Activated naive CD8-positive, alpha-beta T cell treated with anti-CD3 and anti-CD28 coated beads, Interleukin-2, amount 10 ng/mL, durations not matched to agents 7 days and 5 days (primary cell): ENCODE measurements at regions not wholly inside any gene's neighbourhood (a gene's known extent, or its start where the extent isn't known, plus 50 kb on each side); places are given as distances from the start of the nearest gene placed in this dataset.
"Not testable (repeated sequence)": the region's sequence is repeated elsewhere in the genome, so short reads cannot be mapped to it uniquely, and the experiment has no call there.

Source experiments
- ATAC-seq: fragments of 150-1000 bp; cut with Tn5 transposase; one replicate; pipeline ENCODE4 v1.10.0; 2021; ENCODE audit warnings: low read depth, moderate library complexity
- POLR2A ChIA-PET: fragments of 350-600 bp; sonication (Branson Sonifier 250); formaldehyde crosslinking; loops from one replicate; lab custom pipeline; 2021; ENCODE audit warnings: antibody characterized with exemption; lab: Charles Lee
- DNase-seq: peaks from one replicate; pipeline ENCODE4 v3.0.0; 2021
- H3K27ac Mint-ChIP-seq: one replicate; pipeline ENCODE4 v1.8.0; 2022; ENCODE audit warnings: mild to moderate bottlenecking, mixed read lengths
- H3K27me3 Mint-ChIP-seq: one replicate; pipeline ENCODE4 v1.8.0; 2022; ENCODE audit warnings: mild to moderate bottlenecking, moderate library complexity, mixed read lengths
- H3K36me3 Mint-ChIP-seq: one replicate; pipeline ENCODE4 v1.8.0; 2021; ENCODE audit warnings: mild to moderate bottlenecking, mixed read lengths
- H3K4me1 Mint-ChIP-seq: one replicate; pipeline ENCODE4 v1.8.0; 2021; ENCODE audit warnings: mixed read lengths
- H3K4me3 Mint-ChIP-seq: one replicate; pipeline ENCODE4 v1.8.0; 2022; ENCODE audit warnings: mild to moderate bottlenecking, moderate library complexity, mixed read lengths
- H3K9me3 Mint-ChIP-seq: one replicate; pipeline ENCODE4 v1.8.0; 2021; ENCODE audit warnings: mixed read lengths

DNA sequence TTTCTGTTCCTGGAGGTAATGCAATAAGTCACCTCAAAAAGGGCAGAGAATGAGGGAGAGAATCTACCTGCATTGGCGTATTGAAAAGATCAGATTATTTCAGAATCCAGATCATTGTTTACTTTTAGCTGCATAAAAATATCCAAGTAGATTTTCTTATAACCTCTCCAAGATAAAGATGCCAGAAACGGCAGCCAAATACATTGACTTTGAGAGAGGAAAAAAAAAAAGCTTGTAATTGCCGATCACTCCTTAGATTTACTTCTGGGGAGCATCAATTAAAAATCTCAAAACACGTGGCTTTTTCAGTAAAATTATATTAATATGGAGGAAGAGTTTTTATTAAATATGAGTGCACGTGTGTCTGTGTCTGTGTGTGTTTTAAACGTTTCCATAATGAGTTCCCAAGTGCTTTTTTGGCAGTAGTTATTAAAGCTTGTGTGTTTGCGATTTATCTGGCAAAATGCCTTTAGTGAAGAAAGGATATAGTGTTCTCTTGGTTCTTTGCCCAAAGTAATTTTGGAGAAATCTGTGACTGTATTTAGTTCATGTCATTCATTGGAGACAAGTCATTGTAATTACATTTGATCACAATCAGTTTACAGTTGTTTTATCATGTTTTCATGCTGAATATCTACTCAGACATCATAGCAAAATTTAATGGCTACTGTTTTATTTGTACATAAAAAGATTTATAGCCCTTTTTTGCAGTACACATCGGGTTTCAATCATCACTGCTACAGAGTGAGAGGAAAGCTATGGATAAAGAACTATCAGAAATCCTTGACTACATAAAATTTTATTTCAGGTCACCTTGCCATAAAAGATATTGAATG is 176.1 kb downstream of the TM9SF2 start:
- Mint-ChIP-seq H3K9me3 (no peaks in the 10 kb centered on the region), H3K27ac (no peak overlapping the region), H3K36me3 (no peaks in the 10 kb centered on the region), H3K27me3 (peaks cover 5% of the 10 kb centered on the region), H3K4me3 (no peak overlapping the region), H3K4me1 (peaks cover 2% of the 10 kb centered on the region)
- POLR2A ChIA-PET: no interaction called here
- ATAC-seq (no peak), DNase-seq (no peak)

DNA sequence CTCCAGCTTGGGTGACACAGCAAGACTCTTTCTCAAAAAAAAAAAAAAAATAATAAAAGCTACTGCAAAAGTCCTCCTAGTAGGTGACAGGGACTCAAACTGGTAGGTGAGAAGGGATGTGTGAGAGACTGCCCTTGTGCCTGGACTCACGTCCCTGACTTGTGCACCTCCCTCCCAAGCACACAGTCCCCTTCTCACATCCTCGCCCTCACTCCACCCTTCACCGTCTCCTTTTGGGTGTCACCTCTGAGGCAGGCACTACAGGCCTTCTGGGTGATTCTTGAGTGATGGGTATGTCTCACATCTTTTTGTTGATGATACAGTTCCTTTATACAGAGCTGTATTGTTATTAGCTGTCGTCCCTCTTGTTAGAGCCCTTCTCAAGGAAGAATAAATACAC is 170.5 kb downstream of the TM9SF2 start:
- Mint-ChIP-seq H3K9me3 (no peaks in the 10 kb centered on the region), H3K4me1 (peaks cover 2% of the 10 kb centered on the region), H3K36me3 (no peaks in the 10 kb centered on the region), H3K4me3 (no peak overlapping the region), H3K27ac (no peak overlapping the region), H3K27me3 (peaks cover 5% of the 10 kb centered on the region)
- no peak for ATAC-seq
- POLR2A ChIA-PET: interaction anchor here (0.6 to 0.7 kb wide), 2 partner anchors 38 to 43 kb away, joined by 3 read pairs; no protein-coding TSS in a partner anchor
- DNase-seq: no peak

DNA sequence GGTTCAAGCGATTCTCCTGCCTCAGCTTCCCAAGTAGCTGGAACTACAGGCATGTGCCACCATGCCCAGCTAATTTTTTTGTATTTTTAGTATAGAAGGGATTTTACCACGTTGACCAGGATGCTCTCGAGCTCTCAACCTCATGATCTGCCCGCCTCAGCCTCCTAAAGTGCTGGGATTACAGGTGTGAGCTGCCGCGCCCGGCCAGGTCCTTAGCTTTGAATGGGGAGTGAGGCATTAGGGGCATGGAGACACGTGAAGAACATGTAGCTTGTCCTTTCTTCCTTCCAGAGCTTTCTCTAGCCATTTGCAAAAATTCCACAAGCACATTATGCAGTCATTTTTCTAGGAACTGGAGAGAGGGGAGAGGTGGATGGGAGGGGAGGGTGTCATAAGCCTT is 167.8 kb downstream of the TM9SF2 start:
- not testable (repeated sequence) for H3K4me3 Mint-ChIP-seq, DNase-seq, ATAC-seq, H3K36me3 Mint-ChIP-seq, H3K27ac Mint-ChIP-seq, H3K9me3 Mint-ChIP-seq, H3K27me3 Mint-ChIP-seq, H3K4me1 Mint-ChIP-seq
- POLR2A ChIA-PET: interaction anchor here (0.7 kb wide), 1 partner anchor 310 kb away, joined by 4 read pairs; no protein-coding TSS in a partner anchor

DNA sequence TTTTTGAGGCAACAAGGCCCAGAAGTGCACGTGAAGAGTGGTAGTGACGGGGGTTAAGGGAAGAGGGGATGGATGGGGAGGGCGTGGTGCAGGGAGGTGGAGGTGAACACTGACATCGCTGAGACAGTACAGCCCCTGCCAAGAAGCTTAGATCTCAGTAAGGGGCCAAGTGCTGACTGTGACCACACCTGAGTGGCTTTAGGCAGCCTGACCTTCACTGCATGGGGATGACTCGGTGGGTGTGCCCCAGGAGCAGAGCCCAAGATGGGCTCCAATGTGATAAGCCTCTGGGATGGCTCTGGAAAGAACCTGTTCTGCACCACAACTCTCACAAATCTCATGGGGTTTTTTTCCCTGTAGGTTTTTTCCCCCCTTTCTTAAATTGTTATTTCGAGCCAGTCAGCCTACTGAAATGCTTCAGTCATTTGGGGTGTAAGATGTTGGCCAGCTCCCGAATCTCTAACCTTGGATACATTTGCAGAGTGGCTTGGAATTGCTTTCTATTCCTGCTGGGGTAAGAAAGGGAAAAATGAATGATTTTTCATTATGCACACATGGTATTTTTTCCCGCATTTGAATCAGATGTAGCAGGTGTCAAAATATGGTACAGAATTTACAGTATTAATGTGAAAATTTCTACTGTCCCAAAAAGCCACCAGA is 165.0 kb downstream of the TM9SF2 start:
- POLR2A ChIA-PET: no interaction called here
- H3K4me3 Mint-ChIP-seq: no peak overlapping the region
- ATAC-seq: no peak

DNA sequence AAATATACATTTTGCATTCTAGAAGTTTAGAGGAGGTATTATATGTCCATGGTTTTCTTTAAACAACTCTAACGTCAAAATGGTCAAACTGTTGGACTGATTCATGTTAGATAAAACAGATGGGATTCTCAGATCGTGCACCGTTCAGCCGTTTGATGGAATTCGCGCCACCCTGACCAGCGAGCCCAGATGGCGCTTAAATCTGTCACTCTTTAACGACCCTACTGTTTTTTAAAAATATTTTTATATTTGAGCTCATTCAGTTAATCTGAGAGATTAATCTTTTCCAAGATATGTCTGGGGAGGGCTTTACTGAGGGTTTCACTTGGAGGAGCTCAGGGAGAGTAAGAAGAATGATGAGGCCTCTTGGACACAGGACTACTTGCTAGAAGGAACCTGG is 164.4 kb downstream of the TM9SF2 start:
- POLR2A ChIA-PET: no interaction called here
- peaks cover 11% of the 10 kb centered on the region for H3K27me3 Mint-ChIP-seq
- H3K9me3 Mint-ChIP-seq: no peaks in the 10 kb centered on the region
- H3K27ac Mint-ChIP-seq: no peak overlapping the region
- ATAC-seq: no peak
- DNase-seq: no peak
- peaks cover 1% of the 10 kb centered on the region for H3K4me1 Mint-ChIP-seq
- H3K36me3 Mint-ChIP-seq: no peaks in the 10 kb centered on the region
- H3K4me3 Mint-ChIP-seq: no peak overlapping the region

More for the DNA sequence above, 165.0 kb downstream of the TM9SF2 start:
- H3K27ac Mint-ChIP-seq: no peak overlapping the region
- H3K36me3 Mint-ChIP-seq: no peaks in the 10 kb centered on the region
- no peak for DNase-seq
- no peaks in the 10 kb centered on the region for H3K9me3 Mint-ChIP-seq
- H3K4me1 Mint-ChIP-seq: peaks cover 1% of the 10 kb centered on the region
- H3K27me3 Mint-ChIP-seq: peaks cover 11% of the 10 kb centered on the region

DNA sequence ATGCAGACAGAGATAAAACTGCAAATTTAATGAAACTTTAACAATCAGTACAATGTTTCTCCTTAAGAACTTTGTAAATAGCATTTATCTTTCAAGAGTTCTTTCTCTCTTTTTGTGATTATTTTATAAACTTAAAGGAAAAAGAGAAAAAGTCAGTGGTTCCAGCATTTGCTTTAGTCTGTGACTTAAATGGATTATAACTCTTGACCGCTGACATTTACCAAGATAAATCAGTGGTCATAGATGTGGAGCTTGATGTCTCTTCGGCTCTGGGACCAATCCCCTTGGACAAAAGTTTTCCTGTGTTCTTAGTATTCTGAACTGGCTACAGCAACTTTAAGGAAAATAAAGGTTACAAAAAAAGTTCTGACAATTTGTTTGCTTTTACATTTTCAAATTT is 162.6 kb downstream of the TM9SF2 start:
- peaks cover 9% of the 10 kb centered on the region for H3K4me1 Mint-ChIP-seq
- ATAC-seq (no peak), DNase-seq (no peak)
- H3K27ac Mint-ChIP-seq: no peak overlapping the region
- H3K4me3 Mint-ChIP-seq: no peak overlapping the region
- H3K9me3 Mint-ChIP-seq: no peaks in the 10 kb centered on the region
- H3K36me3 Mint-ChIP-seq: no peaks in the 10 kb centered on the region
- peaks cover 13% of the 10 kb centered on the region for H3K27me3 Mint-ChIP-seq
- POLR2A ChIA-PET: no interaction called here

DNA sequence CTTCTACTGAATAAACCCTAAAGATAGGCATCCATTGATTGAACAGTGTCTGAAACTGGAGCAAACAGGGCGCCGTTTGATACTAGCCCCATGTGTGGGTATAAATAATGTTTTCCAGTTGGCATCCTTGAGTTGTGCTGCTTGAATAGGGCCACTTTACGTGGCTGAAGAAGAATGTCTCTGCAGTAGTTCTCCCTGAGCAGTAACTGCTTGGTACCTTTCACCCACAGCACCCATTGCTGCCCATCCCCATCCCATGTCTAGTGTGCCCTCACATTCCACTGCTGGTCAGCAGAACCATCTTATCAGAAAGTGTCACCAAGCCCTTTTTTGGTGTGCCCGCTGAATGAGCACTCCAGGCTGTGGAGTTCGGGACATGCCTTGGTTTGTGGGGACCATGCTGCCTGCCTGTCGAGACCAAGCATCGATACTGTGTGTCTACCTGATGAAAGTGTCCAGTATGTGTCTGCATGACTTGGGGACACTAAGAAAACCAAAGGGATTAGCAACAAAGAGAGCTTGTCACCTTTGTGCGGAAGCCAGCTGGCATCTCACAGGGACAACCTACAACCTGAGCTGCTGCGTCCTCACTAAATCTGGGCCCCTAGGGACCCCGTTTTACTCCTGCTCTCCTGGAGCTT is 162.0 kb downstream of the TM9SF2 start:
- Mint-ChIP-seq H3K4me3 (no peak overlapping the region), H3K36me3 (no peaks in the 10 kb centered on the region), H3K4me1 (peaks cover 10% of the 10 kb centered on the region), H3K27ac (no peak overlapping the region), H3K27me3 (peaks cover 13% of the 10 kb centered on the region), H3K9me3 (no peaks in the 10 kb centered on the region)
- ATAC-seq (no peak), DNase-seq (no peak)
- POLR2A ChIA-PET: no interaction called here

DNA sequence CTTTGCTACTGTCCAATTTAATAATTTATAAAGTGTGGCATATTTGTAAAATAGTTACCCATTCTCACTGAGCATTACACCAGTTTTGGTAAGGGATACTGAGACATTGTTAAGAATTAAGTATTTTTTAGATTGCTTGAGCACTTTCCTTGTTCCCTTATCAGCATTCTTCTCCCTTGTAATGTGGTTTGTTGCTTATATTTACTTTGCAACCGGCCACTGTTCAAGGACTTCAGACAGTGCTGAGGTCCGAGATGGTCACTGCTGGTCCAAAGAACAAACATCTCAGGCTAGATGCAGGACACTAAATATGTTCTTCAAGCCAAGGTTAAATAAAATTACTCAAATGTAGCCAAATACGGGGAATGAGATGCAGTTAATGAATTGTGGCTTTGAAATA is 161.4 kb downstream of the TM9SF2 start:
- no peak overlapping the region for H3K27ac Mint-ChIP-seq
- ATAC-seq (no peak), DNase-seq (no peak)
- H3K9me3 Mint-ChIP-seq: no peaks in the 10 kb centered on the region
- H3K36me3 Mint-ChIP-seq: no peaks in the 10 kb centered on the region
- peaks cover 10% of the 10 kb centered on the region for H3K4me1 Mint-ChIP-seq
- POLR2A ChIA-PET: no interaction called here
- no peak overlapping the region for H3K4me3 Mint-ChIP-seq
- peaks cover 13% of the 10 kb centered on the region for H3K27me3 Mint-ChIP-seq

DNA sequence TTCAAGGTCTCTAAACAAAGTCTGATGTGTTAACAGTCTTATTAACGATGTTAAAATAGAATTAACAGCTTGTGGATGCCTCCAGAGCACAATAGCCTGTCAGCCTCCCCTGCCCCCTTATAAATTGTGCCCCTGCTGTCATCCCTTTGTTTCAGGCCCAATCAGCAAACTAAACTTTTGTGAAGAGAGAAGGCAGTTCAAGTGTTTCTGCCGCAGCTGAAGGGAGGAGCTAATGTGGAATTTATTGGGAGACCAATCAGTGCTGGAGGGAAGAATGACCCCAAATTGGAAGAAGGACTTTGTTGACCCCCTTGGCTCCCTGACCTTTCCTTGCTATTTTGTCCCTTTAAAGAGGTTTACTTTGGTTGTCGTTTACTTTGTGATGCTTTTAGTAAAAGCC is 160.5 kb downstream of the TM9SF2 start:
- Mint-ChIP-seq H3K4me1 (peaks cover 17% of the 10 kb centered on the region), H3K27me3 (peaks cover 13% of the 10 kb centered on the region), H3K27ac (no peak overlapping the region), H3K4me3 (no peak overlapping the region), H3K36me3 (no peaks in the 10 kb centered on the region), H3K9me3 (no peaks in the 10 kb centered on the region)
- POLR2A ChIA-PET: no interaction called here
- DNase-seq (no peak), ATAC-seq (no peak)

DNA sequence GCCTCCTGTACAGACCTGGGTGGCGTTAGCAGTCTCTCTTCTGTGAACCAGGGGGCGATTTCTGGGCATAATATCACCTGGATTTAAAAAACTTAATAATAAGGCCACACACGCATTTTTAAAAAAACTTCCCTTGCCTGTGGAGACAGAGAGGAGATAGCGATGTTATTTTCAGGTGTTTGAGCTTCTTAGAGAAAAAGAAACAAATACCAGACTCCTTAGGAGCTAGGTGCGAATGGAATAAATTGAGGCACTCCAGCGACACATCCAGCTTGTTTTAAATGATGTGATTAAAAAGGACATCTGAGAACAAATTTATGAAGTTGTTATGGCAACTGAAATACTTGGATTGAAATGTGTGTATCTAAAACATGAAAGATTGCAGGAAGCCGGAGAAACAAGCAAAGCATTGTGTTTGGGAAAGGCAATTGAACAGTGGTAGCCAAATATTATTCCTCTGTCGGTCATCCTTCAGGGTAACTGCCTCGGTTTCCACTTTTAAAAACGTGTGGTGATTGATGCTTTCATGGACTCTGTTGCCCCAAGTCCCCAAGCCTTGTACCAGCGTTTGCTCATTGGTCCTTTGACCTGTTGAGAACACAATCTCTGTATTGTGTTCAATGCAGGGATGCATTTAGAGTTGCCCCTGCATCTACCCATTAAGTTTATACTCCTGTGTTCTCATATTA is 158.7 kb downstream of the TM9SF2 start:
- H3K9me3 Mint-ChIP-seq: no peaks in the 10 kb centered on the region
- H3K27me3 Mint-ChIP-seq: peaks cover 13% of the 10 kb centered on the region
- H3K36me3 Mint-ChIP-seq: no peaks in the 10 kb centered on the region
- DNase-seq (no peak), ATAC-seq (no peak)
- POLR2A ChIA-PET: no interaction called here
- peaks cover 31% of the 10 kb centered on the region for H3K4me1 Mint-ChIP-seq
- H3K4me3 Mint-ChIP-seq: no peak overlapping the region
- H3K27ac Mint-ChIP-seq: no peak overlapping the region

DNA sequence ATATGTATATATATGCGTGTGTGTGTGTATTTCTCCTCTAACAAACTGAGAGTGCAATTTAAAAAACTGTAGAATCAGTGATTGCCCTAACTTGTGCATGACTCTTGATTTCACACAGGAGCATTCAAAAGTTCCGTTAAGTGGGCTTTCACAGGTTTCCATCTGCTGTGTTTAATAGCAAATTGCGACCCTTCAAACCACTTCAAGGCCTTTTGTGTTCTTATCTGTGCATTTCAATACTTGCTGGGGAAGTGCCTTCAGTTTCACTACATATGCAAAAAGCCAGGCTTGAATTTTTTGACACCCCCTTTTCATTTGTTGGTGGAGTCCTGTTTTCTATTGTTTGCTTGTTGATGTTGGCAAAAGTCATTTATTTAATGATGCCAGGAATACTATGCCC is 158.0 kb downstream of the TM9SF2 start:
- Mint-ChIP-seq H3K9me3 (no peaks in the 10 kb centered on the region), H3K4me3 (peak overlapping the region; percentile 65), H3K27me3 (peaks cover 13% of the 10 kb centered on the region), H3K4me1 (peaks cover 31% of the 10 kb centered on the region), H3K27ac (peak overlapping the region; percentile 92), H3K36me3 (no peaks in the 10 kb centered on the region)
- POLR2A ChIA-PET: interaction anchor here (1.8 kb wide), 1 partner anchor 53 kb away, joined by 4 read pairs; no protein-coding TSS in a partner anchor
- DNase-seq (no peak), ATAC-seq (no peak)

DNA sequence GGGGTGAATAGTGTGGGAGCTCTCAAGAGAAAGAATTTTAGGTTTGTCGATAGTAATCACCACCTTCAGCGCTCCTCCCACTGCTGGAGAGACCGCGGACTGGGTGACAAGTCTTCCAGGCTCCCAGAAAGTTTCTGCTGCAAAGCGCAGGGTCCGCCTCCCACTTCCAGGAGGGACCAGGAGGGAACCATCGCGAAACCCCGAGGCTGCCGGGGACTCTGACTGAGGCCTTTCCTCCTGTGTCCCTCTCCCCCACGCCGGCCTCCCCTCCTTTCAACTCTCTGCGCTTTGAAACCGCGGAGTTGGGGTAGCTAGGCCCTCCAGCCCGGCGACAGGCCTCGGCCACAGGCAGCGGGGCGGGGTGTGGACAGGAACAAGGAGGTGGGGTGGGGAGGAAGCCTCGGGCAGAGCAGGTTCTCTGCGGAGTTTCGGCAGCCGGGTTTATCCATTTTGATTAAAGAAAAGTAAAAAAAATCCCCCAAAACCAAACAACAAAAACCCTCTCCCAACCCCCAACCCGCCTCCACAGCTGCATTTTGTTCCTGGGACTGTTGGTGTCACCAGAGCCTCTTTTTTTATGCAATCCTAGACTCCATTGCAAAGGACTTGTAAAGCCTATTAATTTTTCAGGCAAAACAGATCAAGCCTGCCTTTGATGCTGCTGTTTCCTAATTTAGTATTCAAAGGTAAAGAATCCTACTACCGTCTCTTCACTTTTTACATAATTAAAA is 157.2 kb downstream of the TM9SF2 start:
- H3K36me3 Mint-ChIP-seq: no peaks in the 10 kb centered on the region
- H3K4me3 Mint-ChIP-seq: peak overlapping the region; percentile 65
- H3K27me3 Mint-ChIP-seq: peaks cover 10% of the 10 kb centered on the region
- ATAC-seq: peak; percentile 67
- peak; percentile 77 for DNase-seq
- H3K4me1 Mint-ChIP-seq: peaks cover 31% of the 10 kb centered on the region
- POLR2A ChIA-PET: interaction anchor here (0.6 to 1.8 kb wide), 5 partner anchors 52 to 255 kb away, joined by 3 to 4 read pairs (median 3); no protein-coding TSS in a partner anchor
- H3K27ac Mint-ChIP-seq: peak overlapping the region; percentile 92
- no peaks in the 10 kb centered on the region for H3K9me3 Mint-ChIP-seq
